Hepatocyte (in vitro differentiated cells): ENCODE measurements at regions not wholly inside any gene's neighbourhood (a gene's known extent, or its start where the extent isn't known, plus 50 kb on each side); places are given as distances from the start of the nearest gene placed in this dataset.

Source experiments
- DNase-seq: peaks from one replicate; pipeline ENCODE4 v3.0.0-alpha.2; 2016; ENCODE audit warnings: low spot score
- H2AFZ ChIP-seq: fragments of 200-600 bp; sonication (generic); 2 replicates; pipeline ENCODE4 v1.6.0; 2016; ENCODE audit warnings: antibody characterized with exemption, mild to moderate bottlenecking
- H3K27ac ChIP-seq: fragments of 200-600 bp; sonication (generic); 2 replicates; pipeline ENCODE4 v1.5.1; 2016; ENCODE audit warnings: mild to moderate bottlenecking
- H3K27me3 ChIP-seq: fragments of 200-600 bp; sonication (generic); 2 replicates; pipeline ENCODE4 v1.6.1; 2016
- H3K36me3 ChIP-seq: fragments of 200-600 bp; sonication (generic); replicated peaks from 2 replicates; pipeline ENCODE4 v1.5.1; 2016; ENCODE audit warnings: low read depth; ENCODE audit not compliant: insufficient read depth
- H3K4me1 ChIP-seq: fragments of 200-600 bp; sonication (generic); 2 replicates; pipeline ENCODE4 v1.5.1; 2016; ENCODE audit warnings: mild to moderate bottlenecking, moderate library complexity; ENCODE audit not compliant: insufficient read depth
- H3K4me2 ChIP-seq: fragments of 200-600 bp; sonication (generic); 2 replicates; pipeline ENCODE4 v1.6.0; 2016
- H3K4me3 ChIP-seq: fragments of 200-600 bp; sonication (generic); 2 replicates; pipeline ENCODE4 v1.5.1; 2016; ENCODE audit warnings: mild to moderate bottlenecking
- H3K79me2 ChIP-seq: fragments of 200-600 bp; sonication (generic); 2 replicates; pipeline ENCODE4 v1.6.0; 2017; ENCODE audit warnings: mild to moderate bottlenecking
- H3K9me2 ChIP-seq: fragments of 200-600 bp; sonication (generic); replicated peaks from 2 replicates; pipeline ENCODE4 v1.6.0; 2017; ENCODE audit warnings: mild to moderate bottlenecking; ENCODE audit not compliant: insufficient read depth
- H3K9me3 ChIP-seq: fragments of 200-600 bp; sonication (generic); 2 replicates; pipeline ENCODE4 v1.5.1; 2016; ENCODE audit warnings: low read depth, mild to moderate bottlenecking
- H4K20me1 ChIP-seq: fragments of 200-600 bp; sonication (generic); 2 replicates; pipeline ENCODE4 v1.6.0; 2016; ENCODE audit warnings: mild to moderate bottlenecking; ENCODE audit not compliant: insufficient read depth, poor library complexity, severe bottlenecking
- CTCF ChIP-seq: fragments of 200-600 bp; sonication (generic); IDR thresholded peaks from 2 replicates; pipeline ENCODE4 v1.5.1; 2016; ENCODE audit warnings: antibody characterized with exemption, mild to moderate bottlenecking; ENCODE audit not compliant: poor library complexity
- EZH2 ChIP-seq: fragments of 200-600 bp; sonication (generic); IDR thresholded peaks from 2 replicates; pipeline ENCODE4 v1.6.1; 2016; ENCODE audit warnings: antibody characterized with exemption, mild to moderate bottlenecking, borderline replicate concordance
- EZH2phosphoT487 ChIP-seq: fragments of 200-600 bp; sonication (generic); IDR thresholded peaks from one replicate; pipeline ENCODE4 v1.6.1; 2018; ENCODE audit warnings: antibody characterized with exemption, mild to moderate bottlenecking, low read depth, moderate library complexity; ENCODE audit not compliant: unreplicated experiment, severe bottlenecking
- WGBS: methylation state at CpG from one replicate; pipeline ENCODE4 v1.1.6; 2016; ENCODE audit warnings: low lambda C conversion rate; ENCODE audit errors: missing lambda C conversion rate; 5-methylcytosine and 5-hydroxymethylcytosine counted together

- no peaks in the 10 kb centered on the region for H3K9me2 ChIP-seq
- no peak overlapping the region for H3K27ac ChIP-seq
- H2AFZ ChIP-seq: no peak overlapping the region
- no peaks in the 10 kb centered on the region for H3K4me1 ChIP-seq
- H3K4me3 ChIP-seq: no peak overlapping the region
- no peaks in the 10 kb centered on the region for H3K79me2 ChIP-seq
- no peak overlapping the region for H3K4me2 ChIP-seq
- no peaks in the 10 kb centered on the region for H3K9me3 ChIP-seq
- 83% methylated on average over 15 of the region's 15 CpGs for WGBS
- H3K27me3 ChIP-seq: peaks cover 7% of the 10 kb centered on the region
- no peaks in the 10 kb centered on the region for H4K20me1 ChIP-seq
- TF ChIP-seq CTCF (no peak), EZH2phosphoT487 (no peak), EZH2 (no peak)
- no peak for DNase-seq
- H3K36me3 ChIP-seq: no peaks in the 10 kb centered on the region
Observed at GRCh38 chr1:5507340-5507739, 484.9 kb downstream of the NPHP4 start.

GRCh38 chr1:5506634-5507033 lies 485.6 kb downstream of the NPHP4 start:
- DNase-seq: no peak
- H3K9me2 ChIP-seq: no peaks in the 10 kb centered on the region
- H3K4me1 ChIP-seq: no peaks in the 10 kb centered on the region
- H3K4me3 ChIP-seq: no peak overlapping the region
- no peak overlapping the region for H2AFZ ChIP-seq
- H4K20me1 ChIP-seq: no peaks in the 10 kb centered on the region
- no peaks in the 10 kb centered on the region for H3K9me3 ChIP-seq
- peaks cover 3% of the 10 kb centered on the region for H3K27me3 ChIP-seq
- H3K79me2 ChIP-seq: no peaks in the 10 kb centered on the region
- H3K36me3 ChIP-seq: no peaks in the 10 kb centered on the region
- 87% methylated on average over 8 of the region's 11 CpGs for WGBS
- H3K27ac ChIP-seq: no peak overlapping the region
- no peak for TF ChIP-seq EZH2phosphoT487
- no peak for TF ChIP-seq CTCF
- no peak for TF ChIP-seq EZH2
- no peak overlapping the region for H3K4me2 ChIP-seq

GRCh38 chr1:5505944-5506343 lies 486.3 kb downstream of the NPHP4 start:
- Histone ChIP-seq H3K4me2 (no peak overlapping the region), H3K36me3 (no peaks in the 10 kb centered on the region), H3K4me3 (no peak overlapping the region), H3K27me3 (peaks cover 3% of the 10 kb centered on the region), H3K79me2 (no peaks in the 10 kb centered on the region), H2AFZ (no peak overlapping the region), H3K9me3 (no peaks in the 10 kb centered on the region), H3K27ac (no peak overlapping the region), H3K4me1 (no peaks in the 10 kb centered on the region), H4K20me1 (no peaks in the 10 kb centered on the region), H3K9me2 (no peaks in the 10 kb centered on the region)
- TF ChIP-seq EZH2: no peak
- TF ChIP-seq EZH2phosphoT487: no peak
- no peak for TF ChIP-seq CTCF
- no peak for DNase-seq
- 76% methylated on average over 6 of the region's 6 CpGs for WGBS

- no peak overlapping the region for H2AFZ ChIP-seq
- H3K27me3 ChIP-seq: no peaks in the 10 kb centered on the region
- no peak overlapping the region for H3K4me2 ChIP-seq
- no peaks in the 10 kb centered on the region for H3K9me3 ChIP-seq
- H3K27ac ChIP-seq: no peak overlapping the region
- no peaks in the 10 kb centered on the region for H3K79me2 ChIP-seq
- TF ChIP-seq EZH2 (no peak), EZH2phosphoT487 (no peak), CTCF (no peak)
- no peak for DNase-seq
- H4K20me1 ChIP-seq: no peaks in the 10 kb centered on the region
- H3K4me3 ChIP-seq: no peak overlapping the region
- no peaks in the 10 kb centered on the region for H3K36me3 ChIP-seq
- 78% methylated on average over 8 of the region's 8 CpGs for WGBS
- H3K9me2 ChIP-seq: no peaks in the 10 kb centered on the region
- no peaks in the 10 kb centered on the region for H3K4me1 ChIP-seq
Observed at GRCh38 chr1:5504364-5504740, 487.9 kb downstream of the NPHP4 start.
